Effector memory CD4-positive, alpha-beta T cell (primary cell): ENCODE measurements at regions not wholly inside any gene's neighbourhood (a gene's known extent, or its start where the extent isn't known, plus 50 kb on each side); places are given as distances from the start of the nearest gene placed in this dataset.
A peak's percentile ranks its signal among the peaks of the same experiment; 100 is the strongest.
"Not testable (repeated sequence)": the region's sequence is repeated elsewhere in the genome, so short reads cannot be mapped to it uniquely, and the experiment has no call there.

Source experiments
- DNase-seq, 3 donors: peaks; one replicate each; pipeline ENCODE4 v3.0.0-alpha.2; 2020
- H3K27ac ChIP-seq: 2 replicates; pipeline ENCODE4 v1.7.0; 2013; ENCODE audit warnings: mild to moderate bottlenecking, low read length, moderate library complexity; ENCODE audit not compliant: insufficient read depth, poor library complexity, severe bottlenecking
- H3K27me3 ChIP-seq: replicated peaks from 2 replicates; pipeline ENCODE4 v1.7.0; 2013; ENCODE audit warnings: mild to moderate bottlenecking, low read length; ENCODE audit not compliant: insufficient read depth, control insufficient read depth, poor library complexity, severe bottlenecking
- H3K36me3 ChIP-seq: 2 replicates; pipeline ENCODE4 v1.7.0; 2013; ENCODE audit warnings: mild to moderate bottlenecking, low read length, moderate library complexity; ENCODE audit not compliant: control insufficient read depth, insufficient read depth
- H3K4me1 ChIP-seq: 2 replicates; pipeline ENCODE4 v1.7.0; 2013; ENCODE audit warnings: low read length, mild to moderate bottlenecking; ENCODE audit not compliant: control insufficient read depth, insufficient read depth, poor library complexity, severe bottlenecking
- H3K4me3 ChIP-seq: 2 replicates; pipeline ENCODE4 v1.7.0; 2013; ENCODE audit warnings: low read length, low read depth, mild to moderate bottlenecking; ENCODE audit not compliant: insufficient read depth, poor library complexity, severe bottlenecking
- H3K9me3 ChIP-seq: 2 replicates; pipeline ENCODE4 v1.7.0; 2013; ENCODE audit warnings: mild to moderate bottlenecking, low read length, moderate library complexity; ENCODE audit not compliant: control insufficient read depth

DNA sequence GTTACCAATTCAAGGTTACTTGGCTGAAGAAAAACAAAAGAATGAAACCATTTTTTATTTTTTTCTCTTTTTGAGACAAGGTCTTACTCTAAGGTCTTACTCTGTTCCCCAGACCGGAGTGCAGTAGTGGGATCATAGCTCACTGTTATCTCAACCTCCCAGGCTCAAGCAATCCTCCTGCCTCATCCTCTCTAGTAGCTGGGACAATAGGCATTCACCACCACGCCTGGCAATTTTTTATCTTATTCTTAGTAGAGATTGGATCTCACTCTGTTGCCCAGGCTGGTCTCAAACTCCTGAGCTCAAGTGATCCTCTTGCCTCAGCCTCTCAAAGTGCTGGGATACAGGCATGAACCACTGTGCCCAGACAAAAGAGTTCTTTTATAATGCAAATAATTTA is 3732.0 kb upstream of the OR11H1 start:
- H3K27me3 ChIP-seq, H3K4me1 ChIP-seq, H3K36me3 ChIP-seq, H3K9me3 ChIP-seq, DNase-seq, H3K4me3 ChIP-seq, H3K27ac ChIP-seq: not testable (repeated sequence)

DNA sequence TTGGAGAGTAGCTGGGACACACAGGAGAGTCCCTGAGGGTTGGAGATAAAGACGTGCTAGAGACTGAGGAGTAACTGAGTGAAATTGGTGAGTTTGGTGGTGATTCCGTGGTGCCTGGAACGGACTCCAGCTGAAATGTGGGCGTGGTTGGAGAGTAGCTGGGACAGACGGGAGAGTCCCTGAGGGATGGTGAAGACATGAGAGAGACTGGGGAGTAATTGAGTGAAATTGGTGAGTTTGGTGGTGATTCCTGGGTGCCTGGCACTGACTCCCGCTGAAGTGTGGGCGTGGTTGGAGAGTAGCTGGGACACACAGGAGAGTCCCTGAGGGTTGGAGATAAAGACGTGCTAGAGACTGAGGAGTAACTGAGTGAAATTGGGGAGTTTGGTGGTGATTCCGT is 3712.5 kb upstream of the OR11H1 start:
- H3K4me1 ChIP-seq, H3K4me3 ChIP-seq, DNase-seq, H3K27ac ChIP-seq, H3K9me3 ChIP-seq, H3K36me3 ChIP-seq, H3K27me3 ChIP-seq: not testable (repeated sequence)

DNA sequence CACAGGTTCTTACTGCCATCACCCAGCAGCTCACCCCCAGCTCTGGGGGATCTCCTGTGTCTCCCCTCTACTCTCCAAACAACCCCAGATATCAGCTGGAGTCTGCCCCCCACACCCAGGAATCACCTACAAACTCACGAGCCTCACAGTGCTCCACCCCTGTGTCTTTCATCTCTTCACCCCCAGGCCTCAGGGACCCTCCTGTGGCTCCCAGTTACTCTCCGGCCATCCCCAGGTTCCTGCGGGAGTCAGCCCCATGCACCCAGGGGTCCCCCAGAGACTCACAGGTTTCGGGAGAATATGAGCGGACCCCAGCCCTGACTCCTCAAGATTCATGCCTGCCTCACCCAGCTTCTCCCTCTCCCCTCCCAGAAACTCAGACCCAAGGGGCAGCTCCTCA is 3709.1 kb upstream of the OR11H1 start:
- not testable (repeated sequence) for H3K9me3 ChIP-seq, H3K27ac ChIP-seq, H3K4me3 ChIP-seq, H3K4me1 ChIP-seq, H3K27me3 ChIP-seq, DNase-seq, H3K36me3 ChIP-seq

DNA sequence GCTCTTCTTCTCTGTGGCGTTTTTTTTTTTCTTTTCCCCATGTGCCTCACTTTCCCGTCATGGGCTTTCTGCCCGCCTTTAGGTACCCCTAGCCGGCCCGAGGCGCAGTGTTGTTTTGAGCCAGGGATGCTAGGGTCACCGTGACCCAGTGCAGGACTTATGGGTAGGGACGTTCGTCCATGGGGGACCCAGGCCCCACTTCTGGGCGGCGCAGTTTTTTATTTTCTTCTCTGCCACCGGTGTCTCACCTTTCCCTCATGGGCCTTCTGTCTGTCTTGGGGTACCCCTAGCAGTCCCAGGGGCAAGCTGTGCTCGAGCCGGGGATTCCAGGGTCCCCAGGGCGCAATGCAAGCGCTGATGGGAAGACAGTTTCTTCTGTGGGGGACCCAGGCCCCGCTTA is 3705.7 kb upstream of the OR11H1 start:
- not testable (repeated sequence) for H3K4me1 ChIP-seq, H3K9me3 ChIP-seq, DNase-seq, H3K4me3 ChIP-seq, H3K36me3 ChIP-seq, H3K27ac ChIP-seq, H3K27me3 ChIP-seq

DNA sequence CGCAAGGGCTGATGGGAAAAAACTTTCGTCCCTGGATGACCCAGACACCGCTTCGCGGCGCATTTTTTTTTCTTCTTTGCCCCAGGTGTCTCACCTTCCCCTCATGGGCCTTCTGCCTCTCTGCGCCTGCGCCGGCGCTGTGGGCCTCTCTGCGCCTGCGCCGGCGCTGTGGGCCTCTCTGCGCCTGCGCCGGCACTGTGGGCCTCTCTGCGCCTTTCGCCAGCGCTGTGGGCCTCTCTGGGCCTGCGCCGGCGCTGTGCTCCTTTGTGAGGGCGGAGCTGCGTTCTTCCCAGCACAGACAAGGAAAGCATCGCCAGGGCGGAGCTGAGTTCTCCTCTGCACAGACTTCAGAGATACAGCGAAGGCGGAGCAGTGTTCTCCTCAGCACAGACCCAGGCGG is 3703.0 kb upstream of the OR11H1 start:
- not testable (repeated sequence) for H3K27ac ChIP-seq

DNA sequence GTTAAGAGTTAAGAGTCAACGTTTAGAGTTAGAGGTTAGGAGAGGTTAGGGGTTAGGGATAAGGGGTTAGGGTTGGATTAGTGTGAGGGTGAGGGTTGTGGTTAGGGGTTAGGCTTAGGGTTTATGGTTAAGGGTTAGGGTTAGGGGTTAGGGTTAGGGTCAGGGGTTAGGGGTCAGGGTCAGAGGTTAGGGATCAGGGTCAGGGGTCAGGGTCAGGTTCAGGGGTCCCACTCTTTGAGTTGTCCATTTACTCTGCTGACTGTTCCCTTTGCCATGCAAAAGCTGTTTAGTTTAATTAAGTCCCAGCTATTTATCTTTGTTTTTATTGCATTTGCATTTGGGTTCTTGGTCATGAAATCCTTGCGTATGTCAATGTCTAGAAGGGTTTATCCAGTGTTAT is 3702.0 kb upstream of the OR11H1 start:
- not testable (repeated sequence) for H3K27me3 ChIP-seq, DNase-seq, H3K4me3 ChIP-seq, H3K27ac ChIP-seq, H3K36me3 ChIP-seq, H3K9me3 ChIP-seq, H3K4me1 ChIP-seq

More for the DNA sequence above, 3703.0 kb upstream of the OR11H1 start:
- H3K4me3 ChIP-seq, DNase-seq, H3K4me1 ChIP-seq, H3K9me3 ChIP-seq, H3K36me3 ChIP-seq, H3K27me3 ChIP-seq: not testable (repeated sequence)

DNA sequence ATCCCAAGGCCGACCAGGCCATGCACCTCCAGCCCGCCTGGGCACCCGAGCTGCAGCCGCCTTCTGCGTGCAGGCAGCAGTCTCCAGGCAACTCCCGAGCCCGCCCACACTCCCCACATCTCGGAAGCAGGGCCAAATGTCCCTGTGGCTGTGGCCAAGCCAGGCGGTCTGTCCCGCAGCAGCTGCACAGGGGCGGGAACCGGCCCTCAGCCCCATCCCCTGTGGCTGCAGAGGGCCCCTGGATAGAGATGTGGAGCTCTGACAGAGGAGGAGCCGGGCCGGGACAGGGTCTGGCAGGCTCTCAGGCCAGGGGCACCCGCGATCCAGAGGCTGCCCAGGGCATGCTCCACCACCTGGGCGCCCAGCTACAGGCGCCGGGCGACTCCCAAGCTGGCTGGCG is 3698.6 kb upstream of the OR11H1 start:
- not testable (repeated sequence) for H3K36me3 ChIP-seq

More for the DNA sequence above, 3698.6 kb upstream of the OR11H1 start:
- DNase-seq = peak in 1 of 3 donors; percentile 1
- H3K27ac ChIP-seq, H3K9me3 ChIP-seq, H3K27me3 ChIP-seq, H3K4me1 ChIP-seq, H3K4me3 ChIP-seq: not testable (repeated sequence)
